Adrenal gland (tissue), 9 donors: ENCODE measurements at regions not wholly inside any gene's neighbourhood (a gene's known extent, or its start where the extent isn't known, plus 50 kb on each side); places are given as distances from the start of the nearest gene placed in this dataset.

Experiments used
- DNase-seq, 7 donors: peaks; one replicate each; pipeline ENCODE4 v3.0.0-alpha.2; 2019 to 2020
- H3K27ac ChIP-seq, 5 donors: fragments of 200-600 bp; sonication (generic) in 4 of 5; 1 replicate in 3 of 5; 2 replicates in 2 of 5; pipeline versions ENCODE4 v1.5.1 to v1.8.0; 2016 to 2020; ENCODE audit warnings: mild to moderate bottlenecking in 1 of 5
- H3K27me3 ChIP-seq: fragments of 200-600 bp; 2 replicates; pipeline ENCODE4 v1.8.0; 2021
- H3K36me3 ChIP-seq, 2 donors: fragments of 200-600 bp; replicated peaks in 1 of 2; 1 replicate in 1 of 2; 2 replicates in 1 of 2; pipeline versions ENCODE4 v1.5.1 to v1.8.0; 2018 to 2022
- H3K4me1 ChIP-seq, 2 donors: fragments of 200-600 bp; replicated peaks in 1 of 2; 1 replicate in 1 of 2; 2 replicates in 1 of 2; pipeline versions ENCODE4 v1.5.1 to v1.8.0; 2018 to 2021
- H3K4me3 ChIP-seq, 4 donors: fragments of 200-600 bp; sonication (generic) in 3 of 4; one replicate each; pipeline ENCODE4 v1.5.1; 2016 to 2018
- H3K9me3 ChIP-seq, 3 donors: fragments of 200-600 bp; sonication (generic) in 1 of 3; replicated peaks in 1 of 3; 1 replicate in 2 of 3; 2 replicates in 1 of 3; pipeline versions ENCODE4 v1.5.1 to v1.8.0; 2016 to 2021
- CTCF ChIP-seq, 6 experiments: fragments of 450-650 bp in 4 of 6; fragments of 200-600 bp in 2 of 6; sonication (generic) in 1 of 6; IDR thresholded peaks; 1 replicate in 5 of 6; 2 replicates in 1 of 6; pipeline versions ENCODE4 v1.5.1 to v1.8.0; 2016 to 2021; ENCODE audit warnings: antibody characterized with exemption in 6 of 6, mild to moderate bottlenecking in 2 of 6, moderate library complexity in 1 of 6
- POLR2A ChIP-seq, 2 donors: fragments of 450-650 bp; IDR thresholded peaks; one replicate each; pipeline ENCODE4 v1.6.1; 2017; ENCODE audit warnings: antibody characterized with exemption in 2 of 2, mild to moderate bottlenecking in 2 of 2, moderate library complexity in 1 of 2
- WGBS, 4 donors: extraction: QIAGEN DNeasy Blood & Tissue Kit in 2 of 4; methylation state at CpG; one replicate each; pipeline versions ENCODE4 v1.1.5 to v1.1.7; 2013 to 2017; 5-methylcytosine and 5-hydroxymethylcytosine counted together
- intact Hi-C, 2 donors: fragments of 100-400 bp; cut with DNase I; formaldehyde crosslinking; loops; one replicate each; pipeline versions ENCODE4 v1.14.1 to v1.15.0; 2022 to 2023
- donor health status: healthy with polysubstance abuse.
- donor health status: Bipolar disorder and iron deficiency.
- donor health status: DM: yes; HTN: yes; CAD: no.
- donor health status: DM: no; HTN: no; CAD: no.
- donor health status: DM: no; HTN: no; CAD: no.

GRCh38 chr9:135363596-135363995, 116.0 kb upstream of the PPP1R26 start:
- H3K9me3 ChIP-seq: no peaks in the 10 kb centered on the region
- H3K27ac ChIP-seq: no peak overlapping the region
- H3K4me1 ChIP-seq: no peaks in the 10 kb centered on the region
- no peak for DNase-seq
- H3K4me3 ChIP-seq: no peak overlapping the region
- intact Hi-C loops: no loop called here
- 80 to 88% (median 82%) methylated on average over 1 to 7 of the region's 7 CpGs for WGBS, 4 donors
- no peaks in the 10 kb centered on the region for H3K27me3 ChIP-seq
- H3K36me3 ChIP-seq: no peaks in the 10 kb centered on the region
- TF ChIP-seq CTCF (IDR thresholded peaks at IDR 0.05) (no peak), POLR2A (IDR thresholded peaks at IDR 0.05) (no peak)

GRCh38 chr9:135365013-135365768, 114.4 kb upstream of the PPP1R26 start:
- no peaks in the 10 kb centered on the region for H3K36me3 ChIP-seq
- TF ChIP-seq CTCF (IDR thresholded peaks at IDR 0.05): no peak
- TF ChIP-seq POLR2A (IDR thresholded peaks at IDR 0.05): no peak
- WGBS, 4 donors: 59 to 88% (median 76%) methylated on average over 9 to 10 of the region's 10 CpGs
- no peaks in the 10 kb centered on the region for H3K4me1 ChIP-seq
- no peak for DNase-seq
- H3K27me3 ChIP-seq: no peaks in the 10 kb centered on the region
- intact Hi-C loops: no loop called here
- no peaks in the 10 kb centered on the region for H3K9me3 ChIP-seq
- no peak overlapping the region for H3K4me3 ChIP-seq
- H3K27ac ChIP-seq: no peak overlapping the region

GRCh38 chr9:135366104-135366503, 113.5 kb upstream of the PPP1R26 start:
- DNase-seq: no peak
- Histone ChIP-seq H3K27me3 (no peaks in the 10 kb centered on the region), H3K27ac (no peak overlapping the region), H3K9me3 (no peaks in the 10 kb centered on the region), H3K4me3 (no peak overlapping the region), H3K36me3 (no peaks in the 10 kb centered on the region), H3K4me1 (no peaks in the 10 kb centered on the region)
- WGBS, 4 donors: 78 to 88% (median 83%) methylated on average over 3 of the region's 3 CpGs
- no peak for TF ChIP-seq POLR2A (IDR thresholded peaks at IDR 0.05)
- intact Hi-C loops: no loop called here

GRCh38 chr9:135369412-135369990, 110.1 kb upstream of the PPP1R26 start:
- no peaks in the 10 kb centered on the region for H3K27me3 ChIP-seq
- no peaks in the 10 kb centered on the region for H3K36me3 ChIP-seq
- H3K9me3 ChIP-seq: no peaks in the 10 kb centered on the region
- intact Hi-C loops: no loop called here
- no peak overlapping the region for H3K27ac ChIP-seq
- no peak overlapping the region for H3K4me3 ChIP-seq
- no peak for DNase-seq
- WGBS, 4 donors: 49 to 93% (median 81%) methylated on average over 2 of the region's 2 CpGs
- no peaks in the 10 kb centered on the region for H3K4me1 ChIP-seq
- TF ChIP-seq CTCF (IDR thresholded peaks at IDR 0.05): no peak
- TF ChIP-seq POLR2A (IDR thresholded peaks at IDR 0.05): no peak
